ENCODE measurements at regions not wholly inside any gene's neighbourhood (a gene's known extent, or its start where the extent isn't known, plus 50 kb on each side); places are given as distances from the start of the nearest gene placed in this dataset.

DNA sequence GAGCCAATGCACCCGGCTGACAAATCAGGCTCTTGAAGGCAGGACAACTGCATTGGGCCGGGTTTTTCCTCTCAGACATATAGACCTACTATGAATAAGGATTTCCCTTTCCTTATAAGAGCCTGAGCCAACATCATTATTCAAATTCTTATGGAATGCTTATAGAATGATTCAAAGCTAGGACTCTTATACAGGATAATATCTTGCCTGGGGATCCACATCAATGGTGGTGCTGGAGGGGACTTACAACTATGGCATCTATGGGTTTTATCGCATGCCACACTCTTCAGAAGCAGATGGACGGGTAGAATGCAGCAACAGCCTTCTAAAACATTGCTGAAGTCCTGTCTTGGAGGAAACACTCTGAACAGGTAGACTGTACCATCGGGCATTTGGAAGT lies 296.8 kb upstream of the KYNU start:
- DNase-seq (ENCODE audit: low read depth) (no peak), FAIRE-seq (no peak)
- H3K4me3 ChIP-seq (ENCODE audit: low read depth, low read length), result no peak overlapping the region
- no peaks in the 10 kb centered on the region for H3K36me3 ChIP-seq (ENCODE audit: control insufficient read depth, insufficient read depth, low read length)
- H3K27me3 ChIP-seq (ENCODE audit: control insufficient read depth, insufficient read depth, low read length), result no peaks in the 10 kb centered on the region
- no peak for TF ChIP-seq CTCF (IDR thresholded peaks at IDR 0.05; ENCODE audit: insufficient read depth, low read length, severe bottlenecking)

DNA sequence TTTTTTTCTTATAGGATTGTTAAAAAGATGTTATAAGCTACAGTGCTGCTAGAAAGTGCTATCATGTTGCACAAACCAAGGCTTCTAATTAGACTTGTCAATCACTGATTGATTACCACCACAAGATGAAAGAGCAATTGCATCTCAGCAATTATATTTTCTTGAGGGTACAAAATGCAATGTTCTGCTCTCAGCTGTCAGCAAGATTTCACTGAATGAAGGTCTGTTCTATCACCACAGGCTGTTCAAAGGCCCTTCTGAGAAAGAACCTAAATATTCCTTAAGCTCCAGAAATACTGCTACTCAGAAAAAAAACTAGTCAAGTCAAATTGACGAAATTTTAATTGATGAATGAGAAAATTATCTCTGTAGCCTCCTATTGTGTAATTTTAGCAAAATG lies 301.9 kb upstream of the KYNU start:
- no peak for TF ChIP-seq CTCF (IDR thresholded peaks at IDR 0.05; ENCODE audit: insufficient read depth, low read length, severe bottlenecking)
- FAIRE-seq (no peak), DNase-seq (ENCODE audit: low read depth) (no peak)
- Histone ChIP-seq H3K36me3 (ENCODE audit: control insufficient read depth, insufficient read depth, low read length) (no peaks in the 10 kb centered on the region), H3K4me3 (ENCODE audit: low read depth, low read length) (no peak overlapping the region), H3K27me3 (ENCODE audit: control insufficient read depth, insufficient read depth, low read length) (no peaks in the 10 kb centered on the region)

DNA sequence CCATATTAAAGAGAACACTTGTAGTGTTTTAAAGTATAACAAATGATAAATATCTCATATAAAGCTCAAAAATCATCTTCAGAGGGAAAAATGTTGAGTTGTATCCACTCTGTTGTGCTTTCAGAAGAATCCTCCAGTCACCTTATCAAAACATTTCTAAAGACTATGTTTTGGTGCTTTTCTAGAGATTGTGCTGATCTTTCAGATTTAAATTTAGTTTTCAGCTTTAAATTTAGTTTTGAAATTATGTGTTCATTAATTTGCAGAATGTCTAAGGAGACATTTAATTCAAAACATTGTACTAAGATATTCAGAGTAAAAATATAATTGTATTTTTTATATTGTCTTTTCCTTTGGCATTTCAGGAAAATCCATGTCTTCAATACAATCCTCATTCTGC lies 303.1 kb upstream of the KYNU start:
- TF ChIP-seq CTCF (IDR thresholded peaks at IDR 0.05; ENCODE audit: insufficient read depth, low read length, severe bottlenecking), result no peak
- DNase-seq (ENCODE audit: low read depth) (no peak), FAIRE-seq (no peak)
- Histone ChIP-seq H3K27me3 (ENCODE audit: control insufficient read depth, insufficient read depth, low read length) (no peaks in the 10 kb centered on the region), H3K36me3 (ENCODE audit: control insufficient read depth, insufficient read depth, low read length) (no peaks in the 10 kb centered on the region), H3K4me3 (ENCODE audit: low read depth, low read length) (no peak overlapping the region)

- DNase-seq (ENCODE audit: low read depth) (no peak), FAIRE-seq (no peak)
- Histone ChIP-seq H3K4me3 (ENCODE audit: low read depth, low read length) (no peak overlapping the region), H3K27me3 (ENCODE audit: control insufficient read depth, insufficient read depth, low read length) (no peaks in the 10 kb centered on the region), H3K36me3 (ENCODE audit: control insufficient read depth, insufficient read depth, low read length) (no peaks in the 10 kb centered on the region)
- TF ChIP-seq CTCF (IDR thresholded peaks at IDR 0.05; ENCODE audit: insufficient read depth, low read length, severe bottlenecking), result no peak
Measured at GRCh38 chr2:142572346-142573132, 304.9 kb upstream of the KYNU start.

DNA sequence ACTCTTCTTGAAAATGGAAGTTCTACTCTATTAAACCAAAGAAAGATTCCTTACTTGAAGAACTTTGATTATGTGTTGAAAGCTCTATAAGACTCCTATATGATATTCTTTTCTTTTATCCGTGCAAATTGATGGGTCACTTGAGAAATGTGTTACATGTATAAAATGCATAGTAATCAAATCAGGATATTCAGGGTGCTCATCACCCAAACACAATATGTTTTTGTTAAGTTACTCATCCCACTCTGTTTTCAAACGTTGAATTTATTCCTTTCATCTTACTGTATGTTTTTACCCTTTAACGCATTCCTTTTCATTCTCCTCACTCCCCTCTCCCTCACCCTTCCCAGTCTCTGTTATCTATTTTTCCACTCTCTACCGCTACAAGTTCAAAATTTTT lies 305.5 kb upstream of the KYNU start:
- FAIRE-seq (no peak), DNase-seq (ENCODE audit: low read depth) (no peak)
- H3K27me3 ChIP-seq (ENCODE audit: control insufficient read depth, insufficient read depth, low read length), result no peaks in the 10 kb centered on the region
- no peak overlapping the region for H3K4me3 ChIP-seq (ENCODE audit: low read depth, low read length)
- no peak for TF ChIP-seq CTCF (IDR thresholded peaks at IDR 0.05; ENCODE audit: insufficient read depth, low read length, severe bottlenecking)
- H3K36me3 ChIP-seq (ENCODE audit: control insufficient read depth, insufficient read depth, low read length), result no peaks in the 10 kb centered on the region

DNA sequence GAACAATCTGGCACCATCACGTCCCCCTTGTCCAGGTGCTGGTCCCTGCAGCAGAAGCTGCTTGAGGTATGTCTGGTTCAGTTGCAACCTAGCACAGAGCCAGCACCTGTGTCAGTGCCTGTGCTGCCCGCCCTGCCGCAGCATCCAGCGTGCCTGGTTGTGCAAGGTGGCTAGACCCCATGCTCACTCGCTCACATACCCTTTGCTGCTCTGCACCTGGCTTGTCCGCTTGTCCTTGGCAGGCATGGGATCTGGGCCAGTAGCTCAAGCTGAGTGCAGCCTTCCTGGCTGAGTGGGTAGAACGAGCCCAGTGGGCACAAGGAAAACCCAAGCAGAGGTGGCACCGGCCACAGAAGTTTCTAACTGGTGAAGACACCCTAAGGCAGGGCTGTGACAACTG lies 314.6 kb upstream of the KYNU start:
- TF ChIP-seq CTCF (IDR thresholded peaks at IDR 0.05; ENCODE audit: insufficient read depth, low read length, severe bottlenecking), result no peak
- no peaks in the 10 kb centered on the region for H3K36me3 ChIP-seq (ENCODE audit: control insufficient read depth, insufficient read depth, low read length)
- no peaks in the 10 kb centered on the region for H3K27me3 ChIP-seq (ENCODE audit: control insufficient read depth, insufficient read depth, low read length)
- H3K4me3 ChIP-seq (ENCODE audit: low read depth, low read length), result no peak overlapping the region
- FAIRE-seq, result no peak
- DNase-seq (ENCODE audit: low read depth), result no peak

Data from bronchial epithelial cell (primary cell).